ENCODE measurements at regions not wholly inside any gene's neighbourhood (a gene's known extent, or its start where the extent isn't known, plus 50 kb on each side); places are given as distances from the start of the nearest gene placed in this dataset.
"Not testable (repeated sequence)": the region's sequence is repeated elsewhere in the genome, so short reads cannot be mapped to it uniquely, and the experiment has no call there.

DNA sequence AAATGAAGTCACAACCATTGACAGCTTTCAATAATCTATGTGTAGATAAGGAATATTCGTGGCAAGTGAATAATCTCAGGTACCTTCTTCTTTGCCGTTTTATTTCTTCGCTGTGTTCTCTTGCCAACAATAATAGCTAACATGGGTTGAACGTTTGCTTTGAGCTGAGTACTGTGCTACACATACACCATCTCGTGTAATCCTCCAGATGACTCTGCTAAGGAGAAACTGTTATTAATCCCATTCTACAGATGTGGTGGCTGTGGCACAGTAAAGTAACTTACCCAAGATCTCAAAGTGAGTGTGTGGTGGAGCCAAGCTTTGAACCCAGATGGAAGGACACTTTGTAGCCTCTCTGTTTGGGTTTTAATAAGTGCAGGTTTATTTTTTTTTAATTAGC lies 179.7 kb downstream of the C9orf152 start:
- no peak for DNase-seq

GRCh38 chr9:110028676-110029075 lies 179.3 kb downstream of the C9orf152 start:
- no peak for DNase-seq

GRCh38 chr9:110029429-110029955 lies 178.5 kb downstream of the C9orf152 start:
- DNase-seq = peak; percentile 88 to 97

DNA sequence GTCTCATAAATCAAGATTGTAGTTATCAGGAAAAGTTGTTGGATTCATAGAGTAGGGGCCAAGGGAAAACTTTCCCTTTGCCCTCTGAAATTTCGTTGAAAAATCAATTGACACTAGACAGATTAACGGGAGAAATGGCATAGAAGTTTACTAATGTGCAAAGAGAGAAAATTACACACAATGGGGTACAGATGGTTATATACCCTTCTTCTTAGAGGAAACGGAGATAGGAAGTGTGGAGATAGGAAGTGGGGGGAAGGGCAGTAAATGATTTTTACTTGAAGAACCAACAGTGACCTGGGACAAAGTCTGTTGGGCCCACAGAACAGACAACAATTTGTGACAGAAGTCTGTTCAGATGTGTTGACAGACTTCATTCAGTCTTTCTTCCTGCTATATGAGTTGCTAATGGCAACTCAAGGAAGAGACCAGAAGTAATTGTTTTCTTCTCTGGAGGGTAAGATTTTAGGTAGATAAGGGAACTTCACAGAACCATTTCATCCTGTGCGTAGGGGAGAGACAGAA lies 177.9 kb downstream of the C9orf152 start:
- DNase-seq = no peak

- DNase-seq = no peak
Measured at GRCh38 chr9:110030632-110031031, 177.3 kb downstream of the C9orf152 start.

DNA sequence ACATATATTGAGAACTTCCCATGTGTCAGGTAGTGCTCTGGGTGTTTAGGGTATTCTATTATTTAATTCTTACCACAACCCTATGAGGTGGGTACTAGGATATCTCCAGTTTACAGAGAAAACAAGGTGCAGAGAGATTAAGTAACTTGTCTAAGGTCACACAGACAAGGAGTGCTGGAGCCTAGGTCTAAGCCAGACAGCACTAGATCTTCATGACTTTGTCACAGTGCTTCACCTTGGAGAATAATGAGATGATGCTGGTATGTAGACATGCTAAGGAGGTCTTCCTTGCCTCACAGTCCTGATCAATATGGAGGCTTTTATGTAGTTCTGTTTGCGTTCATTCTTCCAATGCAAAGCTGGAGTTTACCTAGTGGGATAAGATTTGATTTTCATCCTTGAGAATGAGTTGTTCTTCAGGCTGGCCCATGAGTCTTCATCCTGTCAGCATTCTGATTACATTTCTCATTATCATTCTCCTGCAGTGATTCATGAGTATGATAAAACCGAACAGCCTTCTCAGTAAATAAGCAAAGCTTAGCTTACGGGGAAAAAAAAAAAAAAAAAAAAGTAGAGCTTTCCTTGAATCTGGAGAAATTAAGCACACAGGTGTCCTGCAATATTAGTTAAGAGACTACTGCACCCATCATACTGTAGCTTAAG lies 176.3 kb downstream of the C9orf152 start:
- no peak for DNase-seq

DNA sequence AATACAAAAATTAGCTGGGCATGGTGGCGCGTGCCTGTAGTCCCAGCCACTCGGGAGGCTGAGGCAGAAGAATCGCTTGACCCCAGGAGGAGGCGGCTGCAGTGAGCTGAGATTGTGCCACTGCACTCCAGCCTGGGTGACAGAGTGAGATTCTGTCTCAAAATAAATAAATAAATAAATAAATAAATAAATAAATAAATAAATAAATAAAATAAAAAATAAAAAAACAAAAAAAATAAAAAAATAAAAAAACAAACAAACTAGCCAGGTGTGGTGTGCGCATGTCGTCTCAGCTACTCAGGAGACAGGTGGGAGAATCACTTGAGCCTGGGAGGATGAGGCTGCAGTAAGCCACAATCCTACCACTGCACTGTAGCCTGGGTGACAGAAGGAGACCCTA lies 175.4 kb downstream of the C9orf152 start:
- DNase-seq = not testable (repeated sequence)

- DNase-seq = no peak
Measured at GRCh38 chr9:110033869-110034268, 174.1 kb downstream of the C9orf152 start.

DNA sequence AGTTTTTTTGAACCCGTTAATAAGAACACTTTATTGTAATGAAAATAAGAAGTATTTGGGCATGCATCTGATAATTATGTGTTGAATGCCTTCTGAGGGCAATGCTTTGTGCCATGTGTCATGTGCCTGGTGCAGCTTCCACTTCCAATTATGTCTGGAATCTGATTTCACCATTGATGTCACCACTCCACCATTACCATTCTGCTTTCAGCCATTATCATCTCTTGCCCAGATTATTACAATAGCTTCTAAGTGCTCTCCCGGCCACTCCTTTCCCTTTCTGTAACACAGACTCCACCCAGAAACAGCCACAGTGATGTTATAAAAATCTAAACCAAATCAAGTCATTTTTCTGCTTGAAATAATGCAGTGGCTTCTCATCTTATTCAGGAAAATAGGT lies 171.7 kb downstream of the C9orf152 start:
- DNase-seq = no peak

GRCh38 chr9:110040788-110041187 lies 167.2 kb downstream of the C9orf152 start:
- DNase-seq = no peak

DNA sequence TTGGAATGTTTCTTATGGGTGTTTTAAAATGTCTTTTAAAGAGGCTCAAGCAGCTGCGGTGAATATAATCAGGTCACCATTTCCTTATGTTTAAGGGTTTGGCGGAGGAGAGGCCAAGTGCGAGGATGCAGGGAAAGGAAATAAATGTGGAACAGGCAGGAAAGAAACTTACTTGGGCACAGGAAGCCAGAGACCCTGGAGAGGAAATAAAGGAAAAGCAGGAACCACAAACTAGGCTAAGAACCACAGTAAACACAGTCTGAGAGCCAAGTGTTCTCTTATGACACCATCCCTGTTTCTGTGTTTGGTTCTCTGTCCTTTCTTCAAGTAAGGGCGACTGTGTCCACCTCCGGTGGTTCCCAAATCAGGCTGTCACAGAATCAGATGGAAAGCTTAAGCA lies 166.5 kb downstream of the C9orf152 start:
- DNase-seq = no peak

DNA sequence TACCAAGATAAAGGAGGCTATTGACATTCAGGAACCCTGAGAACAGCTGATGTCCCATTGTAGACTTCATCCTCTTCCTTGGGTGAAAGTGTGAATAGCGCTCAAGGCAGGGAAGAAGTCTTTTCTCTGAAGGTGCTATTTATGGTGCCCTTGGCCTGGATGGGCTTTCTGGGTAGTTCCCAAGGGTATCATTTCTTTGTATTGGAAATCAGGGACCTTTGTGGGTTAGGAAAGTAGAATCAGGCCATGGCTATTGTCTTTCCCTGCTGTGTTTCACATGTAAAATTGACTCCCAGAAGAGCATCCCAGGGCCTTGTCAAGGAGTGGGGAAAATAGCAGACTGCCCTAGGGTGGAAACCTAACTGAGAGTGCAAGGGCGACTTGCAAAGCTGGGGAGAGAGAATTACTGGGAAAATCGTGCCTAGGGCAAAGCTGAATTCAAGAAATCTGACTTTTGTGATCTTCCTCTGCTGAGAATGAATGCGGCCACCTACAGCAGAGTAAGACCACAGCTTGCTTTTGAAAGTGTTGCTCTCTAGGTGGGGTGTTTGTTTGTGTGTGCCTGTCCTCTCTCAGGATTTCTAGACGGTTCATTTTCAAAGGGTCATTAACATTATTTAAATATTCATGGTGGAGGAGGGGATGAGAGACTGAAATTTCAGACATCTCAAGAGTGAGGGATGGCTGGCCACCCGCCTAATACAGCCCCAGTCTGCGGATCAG lies 160.6 kb downstream of the C9orf152 start:
- no peak for DNase-seq

GRCh38 chr9:110047955-110048402 lies 160.0 kb downstream of the C9orf152 start:
- DNase-seq = no peak

GRCh38 chr9:110048403-110048975 lies 159.5 kb downstream of the C9orf152 start:
- peak; percentile 32 to 65 for DNase-seq

DNA sequence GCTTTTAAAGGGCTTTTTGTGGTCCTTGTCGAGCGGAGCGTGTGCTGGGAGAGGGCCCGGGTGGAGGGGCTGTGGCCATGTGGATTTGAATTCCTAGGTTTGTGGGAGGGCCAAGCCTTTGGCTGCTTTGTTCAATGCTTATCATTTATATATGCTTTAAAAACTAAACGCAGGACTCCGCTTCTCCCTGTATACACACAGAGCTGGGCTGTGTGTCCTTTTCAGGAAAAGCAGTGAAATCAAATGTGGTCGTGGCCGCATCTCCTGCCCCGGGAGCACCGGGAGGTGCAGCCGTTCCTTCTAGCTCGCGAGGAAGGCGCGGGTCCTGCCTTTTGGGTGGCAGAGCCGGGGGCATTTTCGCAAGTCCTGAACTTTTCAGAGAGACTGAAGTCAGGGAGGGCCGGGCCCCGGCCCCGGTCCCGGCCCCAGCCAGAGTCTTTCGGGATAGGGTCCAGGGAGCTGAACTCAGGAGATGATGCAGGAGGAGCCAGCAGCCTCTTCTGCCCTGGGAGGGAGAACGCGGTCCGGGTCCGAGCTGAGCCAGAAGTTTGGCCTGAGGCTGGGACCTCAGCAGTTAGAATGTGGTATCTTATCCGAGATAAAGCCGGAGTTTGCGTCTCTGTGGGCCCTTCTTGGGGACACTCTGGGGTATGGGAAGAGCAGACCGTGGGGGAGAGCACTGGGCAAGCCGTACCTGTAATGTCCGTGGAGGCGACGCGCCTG lies 158.8 kb downstream of the C9orf152 start:
- no peak for DNase-seq

- DNase-seq = peak in 1 of 2 donors; percentile 28
Measured at GRCh38 chr9:110049699-110050450, 158.1 kb downstream of the C9orf152 start.

GRCh38 chr9:110050925-110051355 lies 157.0 kb downstream of the C9orf152 start:
- DNase-seq = peak; percentile 53 to 65

- no peak for DNase-seq
Measured at GRCh38 chr9:110056062-110056461, 151.9 kb downstream of the C9orf152 start.

DNA sequence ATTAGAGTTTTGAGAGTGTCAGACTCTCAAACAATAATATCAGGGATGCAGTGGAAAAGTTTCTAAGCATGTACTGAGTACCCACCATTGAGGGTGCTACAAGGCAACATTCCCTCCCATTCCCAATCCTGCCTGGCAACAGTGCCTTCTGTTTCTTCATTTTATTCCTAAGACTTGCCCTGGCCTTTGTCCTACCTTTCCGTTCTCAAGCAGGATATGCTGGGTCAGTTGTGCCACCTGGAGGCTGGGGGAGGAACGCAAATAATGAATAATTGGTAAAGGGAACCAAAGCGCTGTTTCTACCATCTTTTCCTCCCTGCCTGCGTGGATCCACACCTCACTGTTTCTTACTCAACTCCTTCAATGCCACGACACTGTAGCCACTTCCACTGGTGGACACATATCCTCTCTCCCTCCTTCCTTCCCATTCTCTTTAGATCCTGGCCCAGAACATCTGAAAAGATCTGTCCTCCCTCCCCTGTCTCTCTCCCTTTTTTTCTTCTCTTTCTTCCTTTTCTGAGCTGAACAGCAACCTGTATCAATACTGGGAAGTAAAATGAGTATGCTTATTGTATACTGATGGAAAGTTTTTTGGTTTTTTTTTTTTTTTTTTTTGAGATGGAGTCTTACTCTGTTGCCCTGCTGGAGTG lies 149.5 kb downstream of the C9orf152 start:
- peak; percentile 53 to 59 for DNase-seq

GRCh38 chr9:110059461-110059860 lies 148.5 kb downstream of the C9orf152 start:
- DNase-seq = no peak

- DNase-seq = peak in 1 of 2 donors; percentile 41
Measured at GRCh38 chr9:110064803-110065202, 143.2 kb downstream of the C9orf152 start.

Measured in inflammatory macrophage (primary cell).